Neural cell (in vitro differentiated cells): ENCODE measurements at regions not wholly inside any gene's neighbourhood (a gene's known extent, or its start where the extent isn't known, plus 50 kb on each side); places are given as distances from the start of the nearest gene placed in this dataset.
A peak's percentile ranks its signal among the peaks of the same experiment; 100 is the strongest.

Source experiments
- H2AFZ ChIP-seq: fragments of 200-600, 300-800 bp; sonication (generic), shearing (Covaris generic); 2 replicates; pipeline ENCODE4 v1.6.0; 2014; ENCODE audit warnings: low read depth, mild to moderate bottlenecking, antibody characterized with exemption, low read length, moderate library complexity
- H3F3A ChIP-seq: fragments of 200-600 bp; shearing (Covaris generic); 2 replicates; pipeline ENCODE4 v1.6.1; 2016; ENCODE audit warnings: mild to moderate bottlenecking, moderate library complexity, mixed read lengths, antibody characterized with exemption, low read length; ENCODE audit not compliant: insufficient read depth, poor library complexity, severe bottlenecking
- H3K27ac ChIP-seq: fragments of 200-600, 300-800 bp; sonication (generic), shearing (Covaris generic); 2 replicates; pipeline ENCODE4 v1.5.1; 2014; ENCODE audit warnings: mild to moderate bottlenecking, low read length, moderate library complexity
- H3K27me3 ChIP-seq: fragments of 300-800, 200-600 bp; sonication (generic), shearing (Covaris generic); 2 replicates; pipeline ENCODE4 v1.6.0; 2014; ENCODE audit warnings: mild to moderate bottlenecking, low read depth, low read length, moderate library complexity; ENCODE audit not compliant: insufficient read depth
- H3K36me3 ChIP-seq: fragments of 300-800, 200-600 bp; sonication (generic), shearing (Covaris generic); 2 replicates; pipeline ENCODE4 v1.5.1; 2014; ENCODE audit warnings: mild to moderate bottlenecking, antibody characterized with exemption, low read length, moderate library complexity; ENCODE audit not compliant: insufficient read depth
- H3K4me2 ChIP-seq: fragments of 300-800, 200-600 bp; sonication (generic), shearing (Covaris generic); 2 replicates; pipeline ENCODE4 v1.6.0; 2014; ENCODE audit warnings: mild to moderate bottlenecking, low read length
- H3K4me3 ChIP-seq: fragments of 300-800, 200-600 bp; sonication (generic), shearing (Covaris generic); 2 replicates; pipeline ENCODE4 v1.5.1; 2014; ENCODE audit warnings: mild to moderate bottlenecking, low read length, moderate library complexity
- H3K79me2 ChIP-seq: fragments of 200-600 bp; shearing (Covaris generic); replicated peaks from 2 replicates; pipeline ENCODE4 v1.6.0; 2014; ENCODE audit warnings: mild to moderate bottlenecking, low read length, moderate library complexity; ENCODE audit not compliant: insufficient read depth
- H3K9ac ChIP-seq: fragments of 300-800, 200-600 bp; sonication (generic), shearing (Covaris generic); 2 replicates; pipeline ENCODE4 v1.6.1; 2016; ENCODE audit warnings: mild to moderate bottlenecking, low read length, mixed read lengths
- H3K9me2 ChIP-seq: fragments of 200-600 bp; shearing (Covaris generic); 2 replicates; pipeline ENCODE4 v1.6.1; 2016; ENCODE audit warnings: mild to moderate bottlenecking, low read length, mixed read lengths; ENCODE audit not compliant: insufficient read depth
- H3K9me3 ChIP-seq: fragments of 200-600, 300-800 bp; sonication (generic), shearing (Covaris generic); 2 replicates; pipeline ENCODE4 v1.6.1; 2016; ENCODE audit warnings: mild to moderate bottlenecking, mixed run types, low read length, moderate library complexity, mixed read lengths
- H4K20me1 ChIP-seq: fragments of 200-600 bp; shearing (Covaris generic); 2 replicates; pipeline ENCODE4 v1.6.1; 2016; ENCODE audit warnings: mild to moderate bottlenecking, mixed run types; ENCODE audit not compliant: insufficient read depth
- CTCF ChIP-seq: fragments of 450-650 bp; IDR thresholded peaks from 2 replicates; pipeline ENCODE4 v1.5.1; 2014; ENCODE audit warnings: antibody characterized with exemption, mild to moderate bottlenecking, moderate library complexity; ENCODE audit not compliant: poor library complexity, severe bottlenecking
- EP300 ChIP-seq: fragments of 450-650 bp; conservative IDR thresholded peaks from 2 replicates; pipeline ENCODE4 v1.6.1; 2014; ENCODE audit warnings: antibody characterized with exemption, mild to moderate bottlenecking, moderate library complexity; ENCODE audit not compliant: poor library complexity, severe bottlenecking
- EZH2 ChIP-seq: fragments of 200-600, 300-800 bp; shearing (Covaris generic), sonication (generic); IDR thresholded peaks from 2 replicates; pipeline ENCODE4 v1.6.1; 2014; ENCODE audit warnings: antibody characterized with exemption, low read length, borderline replicate concordance, mild to moderate bottlenecking; ENCODE audit not compliant: insufficient read depth, poor library complexity, severe bottlenecking
- MXI1 ChIP-seq: fragments of 450-650 bp; conservative IDR thresholded peaks from 2 replicates; pipeline ENCODE4 v1.6.1; 2014; ENCODE audit warnings: antibody characterized with exemption, mild to moderate bottlenecking; ENCODE audit not compliant: poor library complexity, severe bottlenecking
- POLR2AphosphoS5 ChIP-seq: IDR thresholded peaks from 2 replicates; pipeline ENCODE4 v1.6.1; 2012
- RAD21 ChIP-seq: fragments of 450-650 bp; conservative IDR thresholded peaks from 2 replicates; pipeline ENCODE4 v1.6.1; 2014; ENCODE audit warnings: antibody characterized with exemption, mild to moderate bottlenecking, moderate library complexity
- REST ChIP-seq: IDR thresholded peaks from 2 replicates; pipeline ENCODE4 v1.6.1; 2012; ENCODE audit warnings: borderline replicate concordance
- SMC3 ChIP-seq: fragments of 450-650 bp; conservative IDR thresholded peaks from 2 replicates; pipeline ENCODE4 v1.6.1; 2014; ENCODE audit warnings: antibody characterized with exemption, mild to moderate bottlenecking, moderate library complexity; ENCODE audit not compliant: poor library complexity
- TAF1 ChIP-seq: IDR thresholded peaks from 2 replicates; pipeline ENCODE4 v1.6.1; 2012; ENCODE audit warnings: low read depth

- H3K9me2 ChIP-seq = no peaks in the 10 kb centered on the region
- H3K27ac ChIP-seq = peak overlapping the region; percentile 9
- peaks cover 2% of the 10 kb centered on the region for H3F3A ChIP-seq
- no peaks in the 10 kb centered on the region for H3K9me3 ChIP-seq
- no peak overlapping the region for H3K4me3 ChIP-seq
- H3K36me3 ChIP-seq = no peaks in the 10 kb centered on the region
- no peaks in the 10 kb centered on the region for H3K27me3 ChIP-seq
- H4K20me1 ChIP-seq = no peaks in the 10 kb centered on the region
- TF ChIP-seq MXI1 (no peak), POLR2AphosphoS5 (peak; percentile 50), EP300 (peak; percentile 87)
- H3K79me2 ChIP-seq = no peaks in the 10 kb centered on the region
- H3K9ac ChIP-seq = no peak overlapping the region
- H2AFZ ChIP-seq = no peak overlapping the region
- no peak overlapping the region for H3K4me2 ChIP-seq
These were observed 556.2 kb upstream of the TMPRSS15 start for GRCh38 chr21:18959817-18960216.

DNA sequence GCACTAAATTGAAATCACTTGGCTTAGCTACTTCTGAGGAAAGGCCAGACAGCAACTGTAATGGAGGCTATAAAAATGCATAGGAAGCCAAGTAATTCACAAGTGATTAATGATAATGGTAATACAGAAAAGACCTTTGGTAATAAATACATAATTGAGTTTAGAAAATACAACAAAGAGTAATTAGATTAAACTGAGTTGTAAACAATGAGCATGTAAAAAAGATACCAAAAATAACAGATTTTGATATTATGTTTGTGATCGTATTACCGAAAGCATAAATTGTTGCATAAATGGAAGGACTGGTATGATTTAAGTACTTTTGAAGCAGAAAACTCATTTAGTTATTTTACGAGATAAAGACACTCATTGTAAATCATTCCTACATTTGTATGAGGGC, 556.7 kb upstream of the TMPRSS15 start:
- Histone ChIP-seq H3K4me3 (no peak overlapping the region), H3K4me2 (no peak overlapping the region), H3K9ac (no peak overlapping the region), H2AFZ (no peak overlapping the region), H3K79me2 (no peaks in the 10 kb centered on the region), H3K36me3 (no peaks in the 10 kb centered on the region), H4K20me1 (no peaks in the 10 kb centered on the region), H3K27ac (peak overlapping the region; percentile 9), H3F3A (no peaks in the 10 kb centered on the region), H3K27me3 (no peaks in the 10 kb centered on the region), H3K9me3 (no peaks in the 10 kb centered on the region), H3K9me2 (no peaks in the 10 kb centered on the region)
- no peak for TF ChIP-seq SMC3
- no peak for TF ChIP-seq RAD21
- no peak for TF ChIP-seq REST
- TF ChIP-seq EP300 = no peak
- no peak for TF ChIP-seq MXI1
- TF ChIP-seq TAF1 = no peak
- TF ChIP-seq POLR2AphosphoS5 = no peak
- no peak for TF ChIP-seq EZH2
- TF ChIP-seq CTCF = no peak

DNA sequence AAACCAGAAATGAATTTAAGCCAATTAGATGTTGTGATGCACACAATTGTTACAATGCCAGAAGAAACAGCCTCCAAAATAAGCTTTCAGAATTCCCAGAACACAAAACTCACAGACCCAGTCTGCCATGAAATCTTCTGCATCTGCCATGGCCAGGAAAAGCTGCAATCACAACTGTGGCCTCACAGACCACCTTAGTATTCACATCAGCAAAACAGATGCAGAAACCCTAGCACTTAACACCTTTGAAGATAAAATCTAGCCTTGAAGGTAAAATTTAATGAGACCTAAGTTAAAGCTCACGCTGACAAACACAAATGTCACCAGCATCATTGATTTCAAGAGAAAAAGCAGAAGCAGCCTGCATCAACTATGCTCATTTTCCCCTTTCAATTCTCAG, 566.8 kb upstream of the TMPRSS15 start:
- Histone ChIP-seq H3K9me2 (no peaks in the 10 kb centered on the region), H3K4me3 (no peak overlapping the region), H3K79me2 (no peaks in the 10 kb centered on the region), H3K27me3 (no peaks in the 10 kb centered on the region), H3K4me2 (no peak overlapping the region), H2AFZ (no peak overlapping the region), H3K9me3 (no peaks in the 10 kb centered on the region), H3K9ac (no peak overlapping the region), H3F3A (no peaks in the 10 kb centered on the region), H3K27ac (no peak overlapping the region), H3K36me3 (no peaks in the 10 kb centered on the region), H4K20me1 (no peaks in the 10 kb centered on the region)
- TF ChIP-seq EP300 (no peak), RAD21 (no peak)
